ENCODE measurements at regions not wholly inside any gene's neighbourhood (a gene's known extent, or its start where the extent isn't known, plus 50 kb on each side); places are given as distances from the start of the nearest gene placed in this dataset.

DNA sequence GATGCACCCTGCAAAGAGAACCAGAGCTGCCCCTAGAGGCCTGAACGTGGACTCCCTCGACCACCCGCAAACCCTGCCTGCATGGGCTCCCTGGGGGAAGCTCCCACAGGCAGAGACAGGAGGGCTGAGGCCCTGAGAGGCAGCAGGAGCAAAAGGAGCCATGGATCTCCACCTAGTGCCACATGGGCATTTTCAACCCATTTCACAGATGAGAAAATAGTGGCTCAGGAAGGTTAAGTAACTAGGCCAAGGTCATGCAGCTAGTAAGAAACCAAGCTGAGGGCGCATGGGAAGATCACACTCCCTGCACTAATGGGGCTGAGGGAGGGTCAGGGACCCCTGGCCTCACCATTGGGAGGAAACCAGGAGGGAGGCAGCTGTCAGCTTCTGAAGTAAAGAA is 271.7 kb upstream of the RAB6C start:
- H3K4me3 ChIP-seq (ENCODE audit: low read depth, low read length), result no peak overlapping the region
- TF ChIP-seq, protein P1, sequence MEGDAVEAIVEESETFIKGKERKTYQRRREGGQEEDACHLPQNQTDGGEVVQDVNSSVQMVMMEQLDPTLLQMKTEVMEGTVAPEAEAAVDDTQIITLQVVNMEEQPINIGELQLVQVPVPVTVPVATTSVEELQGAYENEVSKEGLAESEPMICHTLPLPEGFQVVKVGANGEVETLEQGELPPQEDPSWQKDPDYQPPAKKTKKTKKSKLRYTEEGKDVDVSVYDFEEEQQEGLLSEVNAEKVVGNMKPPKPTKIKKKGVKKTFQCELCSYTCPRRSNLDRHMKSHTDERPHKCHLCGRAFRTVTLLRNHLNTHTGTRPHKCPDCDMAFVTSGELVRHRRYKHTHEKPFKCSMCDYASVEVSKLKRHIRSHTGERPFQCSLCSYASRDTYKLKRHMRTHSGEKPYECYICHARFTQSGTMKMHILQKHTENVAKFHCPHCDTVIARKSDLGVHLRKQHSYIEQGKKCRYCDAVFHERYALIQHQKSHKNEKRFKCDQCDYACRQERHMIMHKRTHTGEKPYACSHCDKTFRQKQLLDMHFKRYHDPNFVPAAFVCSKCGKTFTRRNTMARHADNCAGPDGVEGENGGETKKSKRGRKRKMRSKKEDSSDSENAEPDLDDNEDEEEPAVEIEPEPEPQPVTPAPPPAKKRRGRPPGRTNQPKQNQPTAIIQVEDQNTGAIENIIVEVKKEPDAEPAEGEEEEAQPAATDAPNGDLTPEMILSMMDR (IDR thresholded peaks at IDR 0.05; ENCODE audit: low read depth, low read length), result no peak
- DNase-seq (ENCODE audit: low read depth, low spot score), result no peak
- in situ Hi-C loops (cut with HindIII; ENCODE audit: low sequenced_read_pairs), result no loop called here

DNA sequence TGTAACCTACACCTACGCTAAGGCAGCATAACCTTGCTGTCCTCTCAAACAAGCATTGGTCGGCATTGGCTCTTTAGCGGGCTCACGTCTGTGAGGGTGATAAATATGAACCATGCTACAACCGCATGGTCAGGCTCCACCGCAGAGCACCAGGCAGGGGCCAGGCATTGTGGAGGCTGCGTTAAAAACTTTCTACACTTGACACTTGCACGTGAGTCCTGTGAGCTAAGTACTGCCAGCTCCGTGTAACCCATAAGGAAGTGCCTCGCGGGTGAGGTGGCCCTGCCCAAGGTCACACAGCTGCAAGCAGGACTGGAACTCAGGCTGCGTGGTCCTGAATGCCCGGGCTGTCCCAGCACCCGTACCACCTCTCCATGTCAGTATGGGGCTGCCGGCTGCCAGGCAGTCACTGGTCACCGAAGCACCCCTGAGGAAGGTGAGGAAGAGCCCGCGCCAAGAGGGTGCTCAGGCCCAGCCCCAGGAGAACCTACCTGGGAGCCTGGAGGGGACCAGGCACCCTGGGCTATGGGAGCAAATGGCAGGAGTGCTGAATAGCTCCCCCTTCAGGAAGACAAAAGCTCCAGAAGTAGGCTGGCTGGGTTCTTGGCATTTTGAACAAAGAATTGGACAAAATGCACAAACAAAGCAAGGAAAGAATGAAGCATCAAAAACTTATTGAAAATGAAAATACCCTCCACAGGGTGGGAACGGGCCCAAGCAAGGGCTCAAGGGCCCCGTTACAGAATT is 271.1 kb upstream of the RAB6C start:
- in situ Hi-C loops (cut with HindIII; ENCODE audit: low sequenced_read_pairs), result no loop called here
- H3K4me3 ChIP-seq (ENCODE audit: low read depth, low read length), result no peak overlapping the region
- no peak for DNase-seq (ENCODE audit: low read depth, low spot score)
- TF ChIP-seq, protein P1 (IDR thresholded peaks at IDR 0.05; ENCODE audit: low read depth, low read length), result no peak

DNA sequence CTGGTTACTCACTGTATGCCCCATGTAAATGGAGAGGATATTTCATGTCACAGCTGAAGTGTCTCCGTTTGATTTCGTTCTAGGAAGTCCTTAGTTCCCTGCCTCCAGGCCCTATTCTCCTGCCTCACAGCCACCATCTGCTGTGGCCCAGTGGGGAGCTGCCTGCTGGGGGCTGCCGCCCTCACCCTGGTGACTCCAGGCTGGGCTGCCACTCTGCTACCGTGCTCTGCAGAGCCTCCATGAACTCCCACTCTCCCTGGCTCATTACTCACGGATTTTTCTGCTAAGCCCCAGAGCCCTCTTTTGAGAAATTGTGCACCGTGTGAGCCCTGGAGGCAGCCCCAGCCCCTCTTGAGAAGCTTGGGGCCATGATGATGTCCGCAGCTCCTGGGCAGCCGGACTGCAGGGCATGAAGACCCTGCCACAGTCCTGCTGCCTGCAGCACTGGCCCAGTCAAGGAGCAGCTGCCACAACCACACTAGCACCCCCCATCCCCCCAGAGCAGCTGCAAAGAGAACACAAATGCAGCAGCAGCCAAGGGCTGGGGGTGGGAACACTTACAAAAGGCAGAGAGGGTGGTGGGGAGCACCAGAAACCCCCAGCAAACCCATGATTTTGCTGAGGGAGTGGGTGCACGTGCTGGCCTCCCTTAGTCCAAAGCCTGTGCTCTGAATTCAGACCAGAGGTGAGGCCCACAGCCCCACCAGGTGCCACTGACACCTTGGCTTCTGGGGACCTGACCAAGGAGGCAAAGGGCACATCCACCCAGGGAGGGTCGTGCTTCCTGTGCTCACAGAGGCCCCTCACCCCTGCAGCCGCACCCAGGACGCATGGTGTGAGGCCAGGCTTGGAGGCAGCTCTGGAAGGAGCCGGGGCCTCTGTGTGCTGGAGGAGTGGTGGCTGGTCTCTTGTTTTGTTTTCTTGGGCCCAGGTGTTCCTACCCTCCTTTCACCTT is 270.2 kb upstream of the RAB6C start:
- in situ Hi-C loops (cut with HindIII; ENCODE audit: low sequenced_read_pairs), result no loop called here
- TF ChIP-seq, protein P1 (IDR thresholded peaks at IDR 0.05; ENCODE audit: low read depth, low read length), result no peak
- no peak overlapping the region for H3K4me3 ChIP-seq (ENCODE audit: low read depth, low read length)
- no peak for DNase-seq (ENCODE audit: low read depth, low spot score)

DNA sequence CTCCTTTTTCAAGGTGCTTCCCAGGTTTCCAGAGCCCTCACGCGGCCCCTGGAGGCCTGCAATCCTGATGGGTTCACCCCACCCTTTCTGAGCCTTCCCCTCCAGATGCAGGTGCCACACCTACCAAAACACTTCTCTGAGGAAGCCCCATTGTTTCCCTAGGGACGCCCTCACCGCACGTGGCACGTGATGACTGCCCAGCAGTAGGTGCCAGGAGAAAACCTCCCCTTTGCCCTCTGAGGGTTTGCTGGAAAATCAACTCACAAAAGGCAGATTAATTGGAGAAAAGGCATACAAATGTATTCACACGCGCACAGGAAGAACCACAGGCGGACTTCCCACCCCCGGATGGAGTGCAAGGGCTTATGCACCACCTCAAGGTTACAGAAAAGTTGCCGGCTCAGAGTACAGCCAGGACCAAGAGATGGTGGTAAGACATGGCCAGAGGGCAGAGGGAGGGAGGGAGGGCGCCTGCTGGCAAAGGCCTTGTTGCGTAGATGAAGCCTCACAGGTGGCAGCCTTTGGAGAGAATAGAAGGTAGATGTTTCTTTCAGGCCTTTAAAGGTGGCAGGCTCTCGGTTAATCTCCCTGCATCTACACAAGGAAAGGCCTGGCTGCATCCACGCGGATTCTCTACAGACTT is 269.4 kb upstream of the RAB6C start:
- in situ Hi-C loops (cut with HindIII; ENCODE audit: low sequenced_read_pairs), result no loop called here

DNA sequence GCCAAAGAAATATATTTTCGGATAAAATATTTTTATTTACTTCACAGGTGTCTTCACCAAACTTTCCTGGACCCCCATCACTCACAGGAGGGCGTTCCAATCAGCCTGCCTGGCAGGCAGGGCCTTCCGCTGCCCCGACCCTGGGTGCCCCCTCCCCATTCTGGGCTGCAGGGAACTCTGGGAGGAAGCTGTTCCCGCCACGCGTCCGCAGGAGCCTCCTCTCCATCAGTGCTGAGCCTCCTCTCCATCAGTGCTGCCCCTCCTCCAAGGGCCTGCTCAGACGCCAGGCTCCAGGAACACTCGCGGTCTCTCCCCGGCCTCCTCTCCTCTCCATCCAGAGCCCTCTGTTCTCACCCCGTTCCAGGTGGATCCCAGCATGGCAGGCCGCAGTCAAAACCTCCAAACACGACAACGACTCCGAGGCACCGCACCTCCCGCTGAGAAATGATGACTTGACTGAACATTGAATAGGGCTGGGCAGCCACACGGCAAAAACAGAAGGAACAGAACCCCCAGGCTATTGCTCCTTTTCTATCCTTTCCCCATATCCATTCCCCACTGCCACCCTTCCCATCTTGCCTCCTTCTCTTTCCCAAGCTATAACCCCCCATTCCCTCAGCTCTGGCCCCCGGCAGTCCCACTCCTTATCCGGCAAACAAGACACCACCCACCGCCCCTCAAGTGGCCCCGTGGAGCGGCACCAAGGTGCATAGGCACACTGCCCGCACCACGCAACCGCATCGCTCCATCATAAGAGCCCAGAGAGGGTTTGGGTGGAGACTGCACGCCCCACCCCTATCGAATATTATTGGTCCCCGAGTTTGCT is 268.6 kb upstream of the RAB6C start:
- in situ Hi-C loops (cut with HindIII; ENCODE audit: low sequenced_read_pairs), result no loop called here
- H3K4me3 ChIP-seq (ENCODE audit: low read depth, low read length), result no peak overlapping the region
- no peak for DNase-seq (ENCODE audit: low read depth, low spot score)
- TF ChIP-seq, protein P1 (IDR thresholded peaks at IDR 0.05; ENCODE audit: low read depth, low read length), result no peak

More for the DNA sequence above, 269.4 kb upstream of the RAB6C start:
- DNase-seq (ENCODE audit: low read depth, low spot score), result no peak
- TF ChIP-seq, protein P1 (IDR thresholded peaks at IDR 0.05; ENCODE audit: low read depth, low read length), result no peak
- no peak overlapping the region for H3K4me3 ChIP-seq (ENCODE audit: low read depth, low read length)
